ENCODE measurements at regions not wholly inside any gene's neighbourhood (a gene's known extent, or its start where the extent isn't known, plus 50 kb on each side); places are given as distances from the start of the nearest gene placed in this dataset.

DNA sequence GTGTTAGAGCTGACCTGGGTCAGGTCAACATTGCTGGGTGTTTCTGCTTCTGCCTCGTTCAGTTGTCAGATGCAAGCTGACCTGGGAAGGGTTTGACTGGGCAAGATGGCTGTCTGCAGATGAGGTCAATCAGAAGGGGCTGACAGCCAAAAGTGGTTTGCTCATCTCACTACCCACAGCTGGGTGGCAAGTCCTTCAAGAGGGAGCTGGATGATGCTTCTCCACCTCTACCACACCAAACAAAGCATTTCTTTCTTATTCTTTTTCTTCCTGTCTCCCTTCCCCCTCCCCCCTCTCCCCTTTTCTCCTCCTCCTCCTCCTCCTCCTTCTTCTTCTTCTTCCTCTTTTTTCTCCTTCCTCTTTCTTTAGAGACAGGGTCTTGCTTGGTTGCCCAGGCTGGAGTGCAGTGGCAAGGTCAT is 268.2 kb upstream of the PLEKHG7 start:
- TF ChIP-seq CTCF (IDR thresholded peaks at IDR 0.05) (no peak), POLR2A (IDR thresholded peaks at IDR 0.05) (no peak)
